Fibroblast of peridontal ligament (primary cell): ENCODE measurements at regions not wholly inside any gene's neighbourhood (a gene's known extent, or its start where the extent isn't known, plus 50 kb on each side); places are given as distances from the start of the nearest gene placed in this dataset.

Experiments used
- DNase-seq: peaks from one replicate; pipeline ENCODE4 v3.0.0-alpha.2; 2010; ENCODE audit errors: extremely low read depth

GRCh38 chr6:102655823-102656222 lies 1262.3 kb downstream of the GRIK2 start:
- no peak for DNase-seq

- DNase-seq: no peak
Observed at GRCh38 chr6:102641426-102641825, 1247.9 kb downstream of the GRIK2 start.

GRCh38 chr6:102631921-102632320 lies 1238.4 kb downstream of the GRIK2 start:
- no peak for DNase-seq

- no peak for DNase-seq
Observed at GRCh38 chr6:102623201-102623600, 1229.7 kb downstream of the GRIK2 start.

- no peak for DNase-seq
Observed at GRCh38 chr6:102619585-102619984, 1226.1 kb downstream of the GRIK2 start.

GRCh38 chr6:102582569-102582968 lies 1189.1 kb downstream of the GRIK2 start:
- DNase-seq: no peak

GRCh38 chr6:102581378-102582124 lies 1188.0 kb downstream of the GRIK2 start:
- DNase-seq: no peak

GRCh38 chr6:102571236-102571908 lies 1177.9 kb downstream of the GRIK2 start:
- DNase-seq: no peak

GRCh38 chr6:102562713-102563112 lies 1169.2 kb downstream of the GRIK2 start:
- DNase-seq: no peak

- DNase-seq: no peak
Observed at GRCh38 chr6:102553214-102553613, 1159.7 kb downstream of the GRIK2 start.

GRCh38 chr6:102549221-102549874 lies 1155.8 kb downstream of the GRIK2 start:
- DNase-seq: no peak

GRCh38 chr6:102525336-102525735 lies 1131.8 kb downstream of the GRIK2 start:
- DNase-seq: no peak

GRCh38 chr6:102520966-102521365 lies 1127.5 kb downstream of the GRIK2 start:
- DNase-seq: no peak

- DNase-seq: no peak
Observed at GRCh38 chr6:102517506-102517905, 1124.0 kb downstream of the GRIK2 start.

GRCh38 chr6:102501615-102502014 lies 1108.1 kb downstream of the GRIK2 start:
- DNase-seq: no peak

- no peak for DNase-seq
Observed at GRCh38 chr6:102494808-102495207, 1101.3 kb downstream of the GRIK2 start.

- DNase-seq: no peak
Observed at GRCh38 chr6:102493485-102493884, 1100.0 kb downstream of the GRIK2 start.

GRCh38 chr6:102488729-102489128 lies 1095.2 kb downstream of the GRIK2 start:
- no peak for DNase-seq

- DNase-seq: no peak
Observed at GRCh38 chr6:102485480-102485879, 1092.0 kb downstream of the GRIK2 start.

- no peak for DNase-seq
Observed at GRCh38 chr6:102474041-102474807, 1080.7 kb downstream of the GRIK2 start.

- no peak for DNase-seq
Observed at GRCh38 chr6:102458990-102459389, 1065.5 kb downstream of the GRIK2 start.

- no peak for DNase-seq
Observed at GRCh38 chr6:102438171-102438570, 1044.7 kb downstream of the GRIK2 start.
